ENCODE measurements at regions not wholly inside any gene's neighbourhood (a gene's known extent, or its start where the extent isn't known, plus 50 kb on each side); places are given as distances from the start of the nearest gene placed in this dataset.

DNA sequence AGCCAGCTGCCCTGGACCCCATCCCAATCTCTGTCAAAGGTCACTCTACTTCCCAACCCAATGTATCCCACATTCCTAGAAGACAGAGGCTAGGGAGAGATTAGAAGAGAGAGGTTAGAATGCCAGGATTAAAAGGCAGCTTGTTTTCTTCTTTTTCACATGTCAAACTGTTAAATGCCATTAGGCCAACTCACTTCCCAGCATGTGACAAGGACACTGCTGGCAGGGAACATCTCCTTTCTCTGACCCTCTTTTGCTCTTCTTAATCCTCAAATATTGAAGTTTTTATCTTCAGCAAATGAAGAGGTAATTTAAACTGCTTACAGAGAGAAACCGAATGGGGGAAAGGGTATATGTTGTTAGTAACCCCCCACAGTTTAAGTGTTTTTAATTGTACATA is 89.1 kb downstream of the BBS10 start:
- H3K4me3 ChIP-seq (ENCODE audit: low read depth, low read length): no peak overlapping the region
- DNase-seq (ENCODE audit: low read depth): peak; percentile 41
- TF ChIP-seq, protein P1, sequence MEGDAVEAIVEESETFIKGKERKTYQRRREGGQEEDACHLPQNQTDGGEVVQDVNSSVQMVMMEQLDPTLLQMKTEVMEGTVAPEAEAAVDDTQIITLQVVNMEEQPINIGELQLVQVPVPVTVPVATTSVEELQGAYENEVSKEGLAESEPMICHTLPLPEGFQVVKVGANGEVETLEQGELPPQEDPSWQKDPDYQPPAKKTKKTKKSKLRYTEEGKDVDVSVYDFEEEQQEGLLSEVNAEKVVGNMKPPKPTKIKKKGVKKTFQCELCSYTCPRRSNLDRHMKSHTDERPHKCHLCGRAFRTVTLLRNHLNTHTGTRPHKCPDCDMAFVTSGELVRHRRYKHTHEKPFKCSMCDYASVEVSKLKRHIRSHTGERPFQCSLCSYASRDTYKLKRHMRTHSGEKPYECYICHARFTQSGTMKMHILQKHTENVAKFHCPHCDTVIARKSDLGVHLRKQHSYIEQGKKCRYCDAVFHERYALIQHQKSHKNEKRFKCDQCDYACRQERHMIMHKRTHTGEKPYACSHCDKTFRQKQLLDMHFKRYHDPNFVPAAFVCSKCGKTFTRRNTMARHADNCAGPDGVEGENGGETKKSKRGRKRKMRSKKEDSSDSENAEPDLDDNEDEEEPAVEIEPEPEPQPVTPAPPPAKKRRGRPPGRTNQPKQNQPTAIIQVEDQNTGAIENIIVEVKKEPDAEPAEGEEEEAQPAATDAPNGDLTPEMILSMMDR (IDR thresholded peaks at IDR 0.05; ENCODE audit: insufficient read depth, low read length): no peak

DNA sequence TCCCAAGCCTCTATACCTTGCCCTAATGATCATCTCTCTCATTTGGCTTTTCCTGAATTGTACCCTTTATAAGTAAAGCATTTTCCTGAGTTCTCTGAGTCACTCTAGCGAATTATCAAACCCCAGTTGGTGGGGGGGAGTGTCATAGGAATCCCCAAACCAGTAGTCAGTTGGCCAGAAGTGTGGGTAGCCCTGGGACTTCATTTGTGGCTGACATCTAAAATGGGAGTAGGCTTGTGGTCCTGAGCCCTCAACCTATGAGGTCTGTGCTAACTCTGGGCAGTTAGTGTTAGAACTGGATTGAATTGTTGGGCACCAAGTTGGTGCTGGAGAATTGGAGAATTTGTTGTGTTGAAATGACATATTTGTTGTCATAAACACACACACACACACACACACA is 91.3 kb downstream of the BBS10 start:
- no peak for DNase-seq (ENCODE audit: low read depth)
- TF ChIP-seq, protein P1 (IDR thresholded peaks at IDR 0.05; ENCODE audit: insufficient read depth, low read length): no peak
- no peak overlapping the region for H3K4me3 ChIP-seq (ENCODE audit: low read depth, low read length)

DNA sequence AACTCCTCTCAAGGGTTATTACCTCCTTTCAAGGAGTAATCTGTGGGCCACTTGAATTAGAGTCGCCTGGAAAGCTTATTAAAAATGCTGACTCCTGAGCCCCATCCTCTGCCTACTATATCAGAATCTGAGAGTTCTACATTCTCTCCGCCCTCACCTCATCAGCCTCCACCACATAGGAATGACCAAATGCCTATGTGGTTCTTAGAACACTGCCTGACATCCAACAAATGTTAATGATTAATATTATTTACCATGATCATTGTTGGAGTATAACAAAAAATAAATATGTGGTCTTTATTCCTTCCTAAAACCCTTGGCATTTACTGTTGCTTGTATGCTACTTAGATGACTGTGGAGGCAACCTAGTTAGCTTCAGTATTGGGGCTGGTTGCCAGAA is 91.9 kb downstream of the BBS10 start:
- TF ChIP-seq, protein P1 (IDR thresholded peaks at IDR 0.05; ENCODE audit: insufficient read depth, low read length): no peak
- no peak overlapping the region for H3K4me3 ChIP-seq (ENCODE audit: low read depth, low read length)
- no peak for DNase-seq (ENCODE audit: low read depth)

DNA sequence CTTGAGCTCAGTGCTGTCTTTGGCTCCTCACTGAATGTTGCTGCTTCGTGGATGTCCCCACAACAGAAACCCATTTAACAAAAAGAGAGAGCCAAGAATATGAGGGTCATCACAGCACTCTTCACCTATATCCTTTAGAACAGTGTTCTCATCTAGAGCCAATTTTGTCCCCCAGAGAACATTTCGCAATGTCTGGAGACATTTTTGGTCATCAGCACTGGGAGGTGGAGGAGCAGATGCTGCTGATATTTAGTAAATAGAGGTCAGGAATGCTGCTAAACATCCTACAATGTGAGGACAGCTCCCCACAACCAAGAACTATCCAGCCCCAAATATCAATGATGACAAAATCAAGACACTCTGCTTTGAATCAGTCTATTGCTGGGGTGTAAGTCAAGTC is 92.5 kb downstream of the BBS10 start:
- TF ChIP-seq, protein P1 (IDR thresholded peaks at IDR 0.05; ENCODE audit: insufficient read depth, low read length): no peak
- DNase-seq (ENCODE audit: low read depth): no peak
- no peak overlapping the region for H3K4me3 ChIP-seq (ENCODE audit: low read depth, low read length)

DNA sequence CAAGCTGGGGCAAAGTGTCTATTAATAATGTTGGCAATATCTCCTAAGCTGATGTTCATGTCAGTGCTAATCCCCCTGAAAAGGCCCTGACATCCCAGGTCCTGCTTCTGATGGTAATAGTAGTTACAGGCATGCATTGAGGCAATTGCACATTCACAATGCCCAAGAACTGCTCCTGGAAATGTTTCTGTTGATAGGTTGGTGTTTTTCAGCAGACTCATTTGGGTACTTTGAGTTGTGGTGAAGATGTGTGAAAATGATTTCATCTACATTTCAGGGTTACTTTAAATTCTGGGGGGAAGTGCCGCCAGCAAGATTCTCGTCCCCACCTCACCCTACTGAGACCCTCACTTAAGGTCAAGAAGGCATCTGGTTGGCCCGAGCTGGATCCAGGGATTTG is 92.9 kb downstream of the BBS10 start:
- no peak for DNase-seq (ENCODE audit: low read depth)
- H3K4me3 ChIP-seq (ENCODE audit: low read depth, low read length): no peak overlapping the region
- TF ChIP-seq, protein P1 (IDR thresholded peaks at IDR 0.05; ENCODE audit: insufficient read depth, low read length): no peak

DNA sequence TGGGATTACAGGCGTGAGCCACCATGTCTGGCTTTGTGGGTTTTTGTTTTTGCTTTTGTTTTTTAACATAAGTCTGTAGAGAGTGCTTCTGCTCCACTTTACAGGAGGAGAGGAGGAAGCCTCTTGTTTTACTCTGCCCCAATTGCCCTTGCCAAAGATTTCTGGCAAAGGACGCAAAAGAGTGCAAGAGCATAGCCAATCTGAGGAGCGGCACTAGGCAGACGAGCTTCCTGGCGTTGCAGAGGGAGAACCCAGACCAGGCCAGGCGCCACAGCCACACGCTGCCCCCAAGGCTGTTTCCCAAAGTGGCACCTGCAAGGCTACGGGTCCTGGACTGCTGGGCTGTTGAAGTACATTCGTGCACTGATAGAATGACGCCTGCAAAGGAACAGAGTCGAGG is 96.2 kb downstream of the BBS10 start:
- no peak overlapping the region for H3K4me3 ChIP-seq (ENCODE audit: low read depth, low read length)
- DNase-seq (ENCODE audit: low read depth): no peak
- TF ChIP-seq, protein P1 (IDR thresholded peaks at IDR 0.05; ENCODE audit: insufficient read depth, low read length): no peak

DNA sequence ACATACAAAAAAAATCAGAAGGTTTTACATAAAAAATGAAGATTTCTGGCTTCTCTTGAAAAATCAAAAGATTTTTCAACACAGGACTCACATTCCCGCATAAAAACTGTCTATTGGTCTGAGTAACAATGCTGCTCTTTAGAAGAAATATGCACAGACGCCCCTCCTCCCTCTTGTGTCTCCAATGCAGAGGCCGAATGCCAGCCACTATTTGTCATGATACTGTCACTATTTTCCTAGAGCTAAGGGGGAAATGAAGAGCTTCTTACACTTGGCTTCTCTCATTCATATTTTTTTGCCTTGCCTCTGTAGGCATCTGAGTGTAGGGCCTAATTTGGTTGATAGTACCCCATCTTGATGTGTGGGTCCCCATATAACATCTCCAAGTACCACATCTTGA is 98.0 kb downstream of the BBS10 start:
- TF ChIP-seq, protein P1 (IDR thresholded peaks at IDR 0.05; ENCODE audit: insufficient read depth, low read length): no peak
- peak; percentile 26 for DNase-seq (ENCODE audit: low read depth)

More for the DNA sequence above, 98.0 kb downstream of the BBS10 start:
- H3K4me3 ChIP-seq (ENCODE audit: low read depth, low read length): no peak overlapping the region
